Muscle of arm (tissue), 1 donor: ENCODE measurements at regions not wholly inside any gene's neighbourhood (a gene's known extent, or its start where the extent isn't known, plus 50 kb on each side); places are given as distances from the start of the nearest gene placed in this dataset.
"Not testable (repeated sequence)": the region's sequence is repeated elsewhere in the genome, so short reads cannot be mapped to it uniquely, and the experiment has no call there.

Source experiments
- DNase-seq: peaks from one replicate; pipeline ENCODE4 v3.0.0-alpha.2; 2013

DNA sequence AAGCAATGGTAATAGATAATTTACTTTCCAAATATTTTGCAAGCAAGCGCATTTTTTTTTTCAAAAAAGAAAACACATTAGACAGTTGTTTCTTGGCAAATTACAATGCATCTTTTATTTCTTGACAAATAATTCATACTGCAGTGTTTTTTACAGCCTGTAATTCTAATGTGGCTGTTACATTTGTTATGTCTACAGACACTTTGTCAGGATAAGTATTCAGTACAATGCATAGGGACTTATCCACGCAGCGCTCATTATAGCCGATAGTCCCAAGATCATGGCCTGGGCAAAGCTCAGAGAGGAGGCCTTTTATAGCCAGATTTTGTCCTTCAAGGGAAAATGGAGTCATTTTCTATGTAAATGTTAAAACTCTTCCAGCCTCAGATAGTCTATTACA, 123.0 kb upstream of the FANCL start:
- no peak for DNase-seq

DNA sequence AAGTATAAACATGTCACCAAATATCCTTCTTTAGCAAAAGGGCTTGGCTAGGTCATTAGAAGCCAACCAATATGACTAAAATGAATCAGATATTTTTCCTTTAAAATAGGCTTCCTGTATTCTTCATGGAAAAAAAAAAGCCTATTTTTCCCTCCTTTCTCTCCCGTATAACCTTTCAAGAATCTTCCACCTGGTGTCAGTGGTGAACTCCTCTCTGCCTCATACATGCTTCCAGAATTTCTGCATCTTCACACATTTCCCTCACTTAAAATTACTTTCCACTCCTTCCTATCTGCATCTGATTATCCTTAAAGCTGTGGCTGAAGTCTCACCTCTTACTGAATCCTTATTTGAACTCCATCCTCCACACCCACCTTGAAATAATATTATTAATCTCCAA, 116.9 kb upstream of the FANCL start:
- no peak for DNase-seq

DNA sequence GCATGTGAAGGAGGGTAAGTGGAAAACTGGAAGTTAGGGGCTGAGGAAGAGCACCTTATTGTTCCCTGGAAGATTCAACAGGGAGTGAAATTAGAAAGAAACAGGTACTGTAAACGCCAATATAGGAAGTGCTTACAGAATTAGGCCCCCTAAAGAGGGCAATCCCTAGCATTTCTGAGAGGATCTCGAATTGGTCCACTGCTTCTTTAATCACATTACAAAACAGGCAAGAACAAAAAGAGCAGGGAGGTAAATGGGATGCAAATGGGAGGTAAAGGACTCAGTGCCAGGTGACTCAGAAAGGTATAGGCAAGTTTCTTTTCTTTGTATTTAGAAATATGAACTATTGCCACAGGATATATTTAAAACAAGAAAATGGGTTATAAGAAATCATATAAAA, 116.4 kb upstream of the FANCL start:
- no peak for DNase-seq

DNA sequence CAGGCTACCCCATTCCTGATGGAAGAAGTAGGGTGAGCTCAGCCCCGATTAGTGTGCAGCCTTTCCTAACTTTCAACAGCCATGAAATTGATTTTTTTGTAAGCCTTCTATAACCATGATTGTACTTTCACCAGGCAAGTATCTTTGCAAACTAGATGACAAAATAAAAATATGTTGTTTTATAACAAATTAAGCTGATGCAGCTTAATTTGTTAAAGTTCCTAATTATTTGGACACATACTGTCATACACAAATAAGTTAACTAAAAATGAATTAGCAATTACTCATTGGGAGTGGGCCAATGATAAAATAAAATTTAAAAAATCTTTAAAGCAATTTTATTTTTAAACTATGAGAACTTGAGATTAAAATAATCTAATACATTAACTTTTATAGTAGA, 113.1 kb upstream of the FANCL start:
- DNase-seq, result no peak

DNA sequence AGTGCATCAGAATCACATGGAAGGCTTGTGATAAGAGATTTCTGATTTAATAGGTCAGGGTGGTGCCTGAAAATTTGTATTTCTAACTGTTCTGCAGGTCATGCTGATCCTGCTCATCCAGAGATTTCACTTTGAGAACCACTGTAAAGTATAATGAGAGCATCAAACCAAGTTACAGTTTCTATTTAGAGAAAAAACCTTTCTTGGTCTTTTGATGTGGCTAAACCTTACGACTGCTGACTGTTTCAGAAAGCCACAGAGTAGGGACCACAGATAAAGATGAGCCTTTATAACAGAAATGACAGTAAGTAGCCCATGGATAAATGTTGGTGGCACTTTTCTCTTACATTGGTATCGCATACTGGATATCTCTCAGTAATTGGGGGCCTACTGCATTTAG, 109.4 kb upstream of the FANCL start:
- no peak for DNase-seq

DNA sequence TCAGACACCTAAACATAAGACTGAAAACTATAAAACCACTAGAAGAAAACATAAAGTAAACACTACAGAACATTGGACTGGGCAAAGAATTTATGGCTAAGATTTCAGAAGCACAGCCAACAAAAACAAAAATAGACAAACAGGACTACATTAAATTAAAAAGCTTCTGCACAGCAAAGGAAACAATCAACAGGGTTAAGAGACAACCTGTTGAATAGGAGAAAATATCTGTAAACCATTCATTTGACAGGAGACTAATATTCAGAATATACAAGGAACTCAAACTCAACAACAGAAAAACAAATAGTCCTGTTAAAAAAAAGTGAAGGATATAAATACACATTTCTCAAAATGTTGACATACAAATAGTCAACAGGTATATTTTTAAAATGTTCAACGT, 106.7 kb upstream of the FANCL start:
- no peak for DNase-seq

DNA sequence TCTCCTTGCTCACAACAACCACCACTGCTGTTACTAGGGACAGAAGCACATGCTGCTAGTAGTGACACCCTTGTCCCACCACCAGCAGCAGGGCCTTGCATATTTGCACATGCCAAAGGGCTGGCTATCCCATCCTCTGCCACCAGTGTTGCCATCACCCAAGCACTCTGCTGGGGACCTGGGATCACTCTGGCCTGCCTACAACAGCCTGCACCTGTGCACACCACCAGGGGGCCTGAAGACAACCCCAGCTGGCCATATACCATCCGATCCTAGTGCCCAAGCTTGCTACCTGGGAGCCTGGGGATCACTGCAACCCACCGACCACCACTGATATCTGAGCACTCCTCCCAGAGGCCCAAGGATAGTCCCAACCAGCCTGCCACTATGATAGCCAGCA, 99.9 kb upstream of the FANCL start:
- DNase-seq, result no peak

DNA sequence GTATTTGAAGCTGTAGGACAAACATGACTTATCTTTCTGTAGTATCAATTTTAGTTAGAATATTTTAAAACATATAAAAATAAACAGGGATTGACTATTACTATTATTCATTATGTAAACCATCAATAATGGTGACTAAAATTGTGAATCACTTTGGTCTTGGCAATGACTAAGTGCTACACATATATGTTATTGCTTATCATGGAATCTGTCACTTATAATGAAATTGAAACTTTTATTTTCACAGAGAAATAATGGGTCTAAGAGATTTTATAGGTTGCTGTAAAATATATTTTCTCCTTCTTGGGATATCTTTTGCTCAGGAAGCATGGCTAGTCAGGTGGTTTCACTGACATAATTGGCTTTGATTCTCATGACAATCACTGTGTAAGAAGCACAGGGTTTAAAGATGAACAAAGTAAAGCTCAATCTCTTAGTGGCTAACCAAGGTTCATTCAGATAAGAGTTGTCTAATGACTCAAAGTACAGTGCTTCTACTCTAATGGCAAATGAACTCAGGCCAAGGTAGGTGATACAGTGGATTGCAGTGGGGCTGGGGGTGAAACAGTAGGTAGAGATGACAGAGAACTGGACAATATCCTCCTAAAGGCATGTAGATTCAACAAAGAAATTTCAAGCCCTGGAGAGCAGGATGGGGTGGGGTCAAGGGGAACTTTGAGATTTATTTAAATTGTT, 98.6 kb upstream of the FANCL start:
- no peak for DNase-seq

DNA sequence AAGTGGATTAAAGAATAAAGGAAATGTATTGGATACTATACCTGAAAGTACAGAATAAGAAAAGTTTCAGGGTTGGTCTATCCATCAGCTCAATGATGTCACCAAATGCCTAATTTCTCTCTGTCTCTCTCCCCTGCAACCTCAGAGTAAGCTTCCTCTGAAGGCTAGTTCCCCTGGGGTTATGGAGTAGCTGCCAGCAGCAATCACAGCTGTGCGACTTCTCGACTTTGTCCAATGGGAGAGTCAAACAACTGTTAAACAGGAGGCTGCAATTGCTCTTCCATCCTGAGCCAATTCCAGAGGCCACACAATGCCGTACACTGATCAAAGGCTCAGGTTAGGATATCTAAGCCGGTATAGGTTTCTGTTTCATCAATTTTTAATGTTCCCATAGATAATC, 95.3 kb upstream of the FANCL start:
- peak; percentile 1 for DNase-seq

DNA sequence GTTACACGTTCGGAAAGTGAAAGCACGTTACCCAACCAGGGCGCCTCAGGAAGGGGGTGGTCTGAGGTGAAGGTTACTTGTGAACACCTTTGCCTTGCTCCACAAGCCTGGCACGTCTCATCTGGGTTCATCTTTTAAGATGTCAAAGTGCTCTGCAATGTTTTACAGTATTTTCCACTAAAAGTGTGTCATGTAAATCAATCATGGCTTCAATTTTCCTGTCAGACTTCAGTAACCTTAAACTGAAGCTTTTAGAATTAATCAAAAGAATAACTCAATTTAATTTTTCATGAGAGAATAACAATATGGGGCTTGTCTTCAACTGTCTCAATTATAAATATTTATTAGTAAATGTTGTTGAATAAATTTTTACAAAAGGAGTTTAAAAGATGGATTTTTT, 93.3 kb upstream of the FANCL start:
- no peak for DNase-seq

DNA sequence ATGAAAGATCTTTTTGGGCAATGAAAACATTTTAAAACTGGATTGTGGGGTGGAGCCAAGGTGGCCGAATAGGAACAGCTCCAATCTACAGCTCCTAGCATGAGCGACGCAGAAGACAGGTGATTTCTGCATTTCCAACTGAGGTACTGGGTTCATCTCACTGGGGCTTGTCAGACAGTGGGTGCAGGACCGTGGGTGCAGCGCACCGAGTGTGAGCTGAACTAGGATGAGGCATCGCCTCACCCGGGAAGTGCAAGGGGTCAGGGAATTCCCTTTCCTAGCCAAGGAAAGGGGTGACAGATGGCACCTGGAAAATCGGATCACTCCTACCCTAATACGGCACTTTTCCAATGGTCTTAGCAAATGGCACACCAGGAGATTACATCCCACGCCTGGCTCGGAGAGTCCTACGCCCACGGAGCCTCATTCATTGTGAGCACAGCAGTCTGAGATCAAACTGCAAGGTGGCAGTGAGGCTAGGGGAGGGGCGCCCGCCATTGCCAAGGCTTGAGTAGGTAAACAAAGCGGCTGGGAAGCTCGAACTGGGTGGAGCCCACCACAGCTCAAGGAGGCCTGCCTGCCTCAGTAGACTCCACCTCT, 84.3 kb upstream of the FANCL start:
- DNase-seq, result not testable (repeated sequence)

DNA sequence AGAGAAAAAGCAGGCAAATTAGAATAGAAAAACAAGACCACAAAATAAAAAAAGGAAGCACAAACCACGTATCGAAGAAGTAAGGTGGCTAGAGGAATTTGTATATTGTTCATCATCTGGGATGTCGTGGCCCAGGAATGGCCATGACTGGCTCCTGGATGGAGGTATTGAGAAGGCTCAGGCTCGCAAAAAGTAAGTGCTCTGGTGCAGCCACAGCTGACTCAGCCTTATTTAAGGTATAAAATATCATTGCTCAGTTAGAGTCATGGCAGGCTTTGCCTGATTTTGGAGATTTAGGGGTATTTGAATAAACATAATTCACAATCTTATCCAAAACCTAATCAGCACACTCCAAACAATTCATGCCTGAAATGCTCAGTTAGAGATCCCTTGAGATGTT, 78.4 kb upstream of the FANCL start:
- DNase-seq, result no peak

DNA sequence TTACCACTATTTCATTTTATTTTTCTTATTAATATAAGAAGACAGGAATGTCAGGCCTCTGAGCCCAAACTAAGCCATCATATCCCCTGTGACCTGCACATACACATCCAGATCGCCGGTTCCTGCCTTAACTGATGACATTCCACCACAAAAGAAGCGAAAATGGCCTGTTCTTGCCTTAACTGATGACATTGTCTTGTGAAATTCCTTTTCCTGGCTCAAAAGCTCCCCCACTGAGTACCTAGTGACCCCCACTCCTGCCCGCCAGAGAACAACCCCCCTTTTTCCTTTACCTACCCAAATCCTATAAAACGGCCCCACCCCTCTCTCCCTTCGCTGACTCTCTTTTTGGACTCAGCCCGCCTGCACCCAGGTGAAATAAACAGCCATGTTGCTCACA, 77.8 kb upstream of the FANCL start:
- not testable (repeated sequence) for DNase-seq

DNA sequence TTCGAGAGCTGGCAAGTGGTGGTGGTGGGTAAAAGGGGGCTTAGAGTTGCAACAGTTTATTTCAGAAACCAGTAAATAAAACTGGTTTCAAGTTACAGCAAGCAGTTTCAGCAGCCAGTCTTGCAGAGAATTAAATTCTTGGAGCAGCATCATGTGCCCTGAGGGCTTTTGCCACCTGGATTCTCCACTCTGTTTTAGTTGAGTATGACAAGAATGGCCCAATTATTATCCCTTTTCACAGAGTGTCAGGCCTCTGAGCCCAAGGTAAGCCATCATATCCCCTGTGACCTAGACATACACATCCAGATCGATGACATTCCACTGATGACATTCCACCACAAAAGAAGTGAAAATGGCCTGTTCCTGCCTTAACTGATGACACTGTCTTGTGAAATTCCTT, 72.8 kb upstream of the FANCL start:
- DNase-seq, result no peak

DNA sequence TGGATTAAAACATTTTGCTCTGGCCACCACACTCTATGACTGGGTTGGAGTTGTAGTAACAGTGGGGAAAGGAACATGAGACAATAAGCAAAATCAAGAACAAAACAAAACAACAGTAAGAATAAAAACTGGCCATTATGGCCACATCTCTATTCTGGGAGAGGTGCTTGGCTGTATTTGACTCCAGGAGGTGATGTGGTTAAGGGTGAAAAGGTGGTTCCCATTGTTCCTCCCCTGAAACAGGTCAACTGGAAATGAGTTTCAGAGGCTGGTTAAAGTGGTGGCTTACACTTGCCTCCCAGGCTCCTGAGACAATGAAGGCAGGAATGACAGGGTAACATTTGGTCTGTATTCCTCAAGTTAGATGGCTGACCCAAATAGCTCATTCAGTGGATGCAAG, 67.3 kb upstream of the FANCL start:
- no peak for DNase-seq

DNA sequence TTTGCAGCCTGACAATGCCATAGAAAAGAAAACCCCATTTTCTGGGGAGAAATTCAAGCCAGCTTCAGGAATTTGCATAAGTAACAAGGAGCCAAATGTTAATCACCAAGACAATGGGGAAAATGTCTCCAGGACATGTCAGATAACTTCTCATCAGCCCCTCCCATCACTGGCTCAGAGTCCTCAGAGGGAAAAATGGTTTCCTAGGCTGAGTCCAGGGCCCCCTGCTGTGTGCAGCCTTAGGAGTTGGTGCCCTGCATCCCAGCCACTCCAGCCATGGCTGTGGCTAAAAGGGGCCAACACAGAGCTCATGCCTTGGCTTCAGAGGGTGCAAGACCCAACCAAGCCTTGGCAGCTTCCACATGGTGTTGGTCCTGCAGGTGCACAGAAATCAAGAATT, 63.7 kb upstream of the FANCL start:
- no peak for DNase-seq

DNA sequence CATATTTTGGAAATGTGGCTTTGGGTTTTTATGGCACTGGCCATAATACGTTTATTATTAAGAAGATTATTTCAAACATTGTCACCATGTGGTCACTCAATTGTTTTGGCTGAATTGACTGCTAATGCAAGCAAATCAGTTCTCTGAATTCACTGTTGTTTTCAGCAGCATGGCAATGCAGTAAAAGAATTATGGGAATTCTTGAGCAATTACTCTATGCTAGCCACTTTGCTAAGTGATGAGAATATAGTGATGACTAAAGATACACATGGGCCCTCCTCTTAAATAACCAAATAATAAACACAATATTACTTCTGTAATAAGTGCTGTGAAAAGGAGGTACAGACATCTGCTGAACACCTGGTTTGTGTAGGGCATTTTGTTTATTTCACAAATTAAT, 58.0 kb upstream of the FANCL start:
- DNase-seq, result no peak

DNA sequence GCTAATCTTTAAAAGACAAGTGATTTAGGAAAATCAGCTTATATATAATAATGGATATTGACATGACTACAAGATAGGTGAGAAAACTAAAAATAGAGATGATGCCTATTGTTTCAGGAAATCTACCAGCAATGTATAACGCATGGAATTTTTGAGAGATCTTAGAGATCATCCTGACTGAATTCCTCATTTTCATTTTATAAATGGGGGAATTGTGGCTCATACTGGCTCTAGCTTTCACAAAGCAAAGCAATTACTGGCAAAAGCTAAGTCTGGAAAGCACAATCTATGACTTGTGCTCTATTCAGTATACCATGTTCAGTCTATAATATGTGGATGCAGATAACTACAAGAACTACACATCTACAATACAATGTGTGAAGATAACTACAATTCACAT, 51.9 kb upstream of the FANCL start:
- no peak for DNase-seq

DNA sequence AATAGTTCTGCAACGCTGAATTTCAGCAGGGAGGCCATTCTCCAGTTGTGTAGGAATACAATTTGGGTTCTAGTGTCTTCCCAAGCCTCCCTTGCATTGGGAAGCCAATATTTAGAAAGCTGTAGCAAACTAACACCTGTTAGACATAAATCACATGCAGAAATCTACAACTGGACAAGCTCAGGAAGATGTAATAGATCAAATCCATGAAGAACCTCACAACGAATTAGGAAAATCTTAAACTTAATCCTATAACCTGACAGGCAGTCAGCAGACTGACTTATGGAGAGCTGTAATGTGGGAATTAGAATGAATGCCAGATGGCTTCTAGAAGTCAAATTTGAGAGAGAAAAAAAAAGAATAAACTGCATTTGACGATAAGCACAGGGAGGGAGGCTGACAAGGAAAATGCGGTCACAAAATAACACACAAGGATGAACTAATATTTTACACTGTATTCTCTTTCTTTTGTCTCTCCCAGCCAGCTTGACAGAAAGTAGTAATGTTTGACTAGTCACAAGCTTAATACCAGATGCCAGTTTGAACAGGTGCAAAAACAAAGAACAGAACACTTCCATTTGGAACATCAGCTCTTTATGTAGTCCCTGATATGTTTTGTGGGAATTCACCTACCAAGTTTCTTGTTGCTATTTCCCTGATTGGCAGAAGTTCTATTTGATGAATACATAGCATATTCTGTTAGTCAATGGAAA, 50.8 kb upstream of the FANCL start:
- no peak for DNase-seq
